HL-60/S4 treated with phorbol 12-myristate 13-acetate at 8.2 ng/mL for 4 days and 3 days (cell line): ENCODE measurements at regions not wholly inside any gene's neighbourhood (a gene's known extent, or its start where the extent isn't known, plus 50 kb on each side); places are given as distances from the start of the nearest gene placed in this dataset.

Experiments used
- in situ Hi-C: fragments of 300-500 bp; cut with MboI; formaldehyde crosslinking; loops from 2 replicates; pipeline ENCODE4 v1.15.0; 2022; ENCODE audit warnings: low sequenced_read_pairs

GRCh38 chr2:78420132-78420531, 605.4 kb upstream of the REG3G start:
- in situ Hi-C loops = no loop called here

GRCh38 chr2:78423631-78424030, 601.9 kb upstream of the REG3G start:
- in situ Hi-C loops = no loop called here

GRCh38 chr2:78427170-78427569, 598.3 kb upstream of the REG3G start:
- in situ Hi-C loops = no loop called here

GRCh38 chr2:78431241-78431640, 594.3 kb upstream of the REG3G start:
- in situ Hi-C loops = no loop called here

- in situ Hi-C loops = no loop called here
Observed at GRCh38 chr2:78439122-78439521, 586.4 kb upstream of the REG3G start.

- in situ Hi-C loops = no loop called here
Observed at GRCh38 chr2:78455586-78455985, 569.9 kb upstream of the REG3G start.

- in situ Hi-C loops = no loop called here
Observed at GRCh38 chr2:78457269-78457668, 568.2 kb upstream of the REG3G start.

- in situ Hi-C loops = no loop called here
Observed at GRCh38 chr2:78465707-78466106, 559.8 kb upstream of the REG3G start.

GRCh38 chr2:78476619-78477229, 548.8 kb upstream of the REG3G start:
- in situ Hi-C loops = no loop called here

GRCh38 chr2:78486565-78486964, 538.9 kb upstream of the REG3G start:
- in situ Hi-C loops = no loop called here

- in situ Hi-C loops = no loop called here
Observed at GRCh38 chr2:78498125-78498524, 527.4 kb upstream of the REG3G start.

GRCh38 chr2:78506301-78506700, 519.2 kb upstream of the REG3G start:
- in situ Hi-C loops = no loop called here

- in situ Hi-C loops = no loop called here
Observed at GRCh38 chr2:78521938-78522337, 503.6 kb upstream of the REG3G start.

- in situ Hi-C loops = no loop called here
Observed at GRCh38 chr2:78532762-78533379, 492.6 kb upstream of the REG3G start.

GRCh38 chr2:78535395-78535794, 490.1 kb upstream of the REG3G start:
- in situ Hi-C loops = no loop called here

GRCh38 chr2:78538322-78538721, 487.2 kb upstream of the REG3G start:
- in situ Hi-C loops = no loop called here

- in situ Hi-C loops = no loop called here
Observed at GRCh38 chr2:78540255-78540654, 485.2 kb upstream of the REG3G start.

- in situ Hi-C loops = no loop called here
Observed at GRCh38 chr2:78541088-78541450, 484.4 kb upstream of the REG3G start.

- in situ Hi-C loops = no loop called here
Observed at GRCh38 chr2:78541451-78542267, 483.8 kb upstream of the REG3G start.

GRCh38 chr2:78546843-78547242, 478.7 kb upstream of the REG3G start:
- in situ Hi-C loops = no loop called here

- in situ Hi-C loops = no loop called here
Observed at GRCh38 chr2:78549766-78550165, 475.7 kb upstream of the REG3G start.
